HG03571 (cell line): ENCODE measurements at regions not wholly inside any gene's neighbourhood (a gene's known extent, or its start where the extent isn't known, plus 50 kb on each side); places are given as distances from the start of the nearest gene placed in this dataset.

Experiments
- ATAC-seq: cut with Tn5 transposase; IDR thresholded peaks from one replicate; pipeline ENCODE4 v1.9.1; 2021; ENCODE audit not compliant: unreplicated experiment

DNA sequence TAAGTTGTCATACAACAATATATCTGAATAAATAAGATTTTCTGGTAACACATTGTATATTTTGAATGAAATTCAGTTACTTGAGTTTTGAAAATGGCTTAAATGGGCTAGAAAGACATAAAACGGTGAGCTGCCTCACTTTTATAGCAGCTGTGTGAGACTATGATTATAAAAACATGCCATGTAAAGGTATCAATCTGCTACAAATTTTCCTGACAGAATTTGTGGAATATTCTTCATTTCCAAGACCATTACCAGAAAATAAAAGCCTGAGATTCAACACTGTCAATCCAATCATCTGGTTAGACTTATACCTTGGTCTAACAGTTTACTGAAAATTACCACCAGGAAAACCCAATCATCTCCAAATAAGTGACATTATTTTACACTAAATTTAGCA is 181.1 kb downstream of the SPCS3 start:
- ATAC-seq: no peak

- ATAC-seq: no peak
These were observed 184.4 kb downstream of the SPCS3 start for GRCh38 chr4:176504118-176504517.

DNA sequence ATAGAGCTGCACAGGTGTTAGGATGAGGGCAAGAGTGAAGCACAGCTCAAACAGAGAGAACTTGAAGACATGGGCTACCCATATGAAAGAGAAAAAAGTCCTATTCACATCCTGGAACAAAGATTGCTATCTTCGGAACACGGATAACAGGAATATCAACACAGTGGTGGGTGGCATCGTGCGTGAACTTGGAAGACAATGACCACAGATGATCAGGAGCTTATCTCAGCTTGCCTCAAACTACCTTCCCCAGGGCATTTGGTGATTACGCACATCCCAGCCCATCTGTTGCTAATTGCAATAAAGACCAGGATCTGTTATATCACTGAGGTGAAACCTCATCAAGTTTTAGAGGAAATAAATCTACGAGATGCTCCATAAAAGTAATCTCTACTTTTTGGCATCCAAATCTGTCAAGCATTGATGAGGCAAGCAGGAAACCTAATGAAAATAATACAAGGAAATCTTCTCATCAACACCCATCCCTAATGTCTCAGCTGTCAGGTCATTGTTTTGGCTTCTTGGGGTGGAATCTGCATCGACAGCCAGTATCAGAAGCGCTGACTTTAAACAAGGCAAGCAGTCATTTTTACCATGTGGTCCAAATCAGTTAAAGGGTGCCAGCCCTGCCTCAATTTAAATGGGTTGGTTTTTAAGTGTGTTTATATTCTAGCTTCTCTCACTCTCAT is 188.2 kb downstream of the SPCS3 start:
- no peak for ATAC-seq

DNA sequence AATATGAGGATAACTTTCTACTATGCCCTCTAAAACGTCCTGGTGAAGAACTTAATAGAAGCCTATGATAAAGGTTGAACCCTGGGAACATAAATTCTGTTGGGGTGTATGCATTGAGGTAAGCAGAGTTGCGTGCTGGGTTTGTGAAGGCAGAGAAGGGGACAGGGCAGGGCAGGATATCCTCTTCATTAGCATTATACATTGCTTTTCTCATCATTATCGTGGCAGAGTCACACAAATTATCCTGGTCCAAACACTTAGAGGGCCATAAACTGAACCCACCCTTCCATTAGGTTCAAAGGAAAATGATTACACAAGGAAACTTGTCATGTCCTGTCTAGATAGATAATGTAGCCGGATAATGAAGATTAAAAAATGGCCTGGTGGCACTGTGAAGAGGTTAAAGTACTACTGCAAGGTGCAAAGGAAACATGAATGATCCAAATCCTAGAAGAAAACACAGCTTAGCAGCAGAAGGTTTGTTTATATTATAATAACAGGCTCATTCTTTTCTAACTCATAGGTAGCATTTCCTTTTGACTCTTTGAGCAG is 189.1 kb downstream of the SPCS3 start:
- no peak for ATAC-seq

DNA sequence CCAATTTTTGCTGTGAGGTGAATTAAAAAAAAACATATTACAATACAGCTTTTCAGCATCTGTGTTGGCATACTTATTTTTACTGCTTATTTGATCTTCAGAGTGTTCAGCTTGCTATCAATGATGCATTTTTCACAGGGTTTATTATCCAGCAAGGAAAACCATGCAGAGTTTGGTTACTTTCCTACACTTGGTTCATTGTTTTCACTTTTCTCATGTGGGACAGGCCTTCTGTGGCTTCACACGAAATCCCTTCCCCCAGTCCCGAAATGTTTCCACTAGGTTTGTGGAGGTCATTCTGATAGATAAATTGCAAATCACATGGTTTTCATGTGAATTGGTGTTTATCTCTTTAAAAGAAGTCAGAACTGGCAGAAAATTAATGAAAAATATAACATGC is 205.8 kb downstream of the SPCS3 start:
- no peak for ATAC-seq

- ATAC-seq: no peak
These were observed 206.9 kb downstream of the SPCS3 start for GRCh38 chr4:176526704-176527103.

DNA sequence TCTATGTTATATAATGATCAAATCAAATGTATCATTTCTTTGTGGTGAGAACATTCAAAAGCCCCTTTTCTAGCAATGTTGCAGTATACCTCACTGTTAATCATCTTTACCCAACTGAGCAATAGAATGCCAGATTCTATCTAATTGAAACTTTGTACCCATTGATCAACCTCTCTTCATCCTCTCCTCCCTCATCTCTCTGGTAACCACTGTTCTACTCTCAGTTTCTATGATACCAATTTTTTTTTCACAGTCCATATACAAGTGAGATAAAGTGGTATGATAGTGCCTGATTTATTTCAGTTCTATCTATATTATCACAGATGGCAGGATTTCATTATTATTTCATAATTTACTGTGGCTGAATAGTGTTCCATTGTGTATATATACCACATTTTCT is 209.8 kb downstream of the SPCS3 start:
- no peak for ATAC-seq

GRCh38 chr4:176533159-176533558 is 213.4 kb downstream of the SPCS3 start:
- ATAC-seq: no peak

- no peak for ATAC-seq
These were observed 214.8 kb downstream of the SPCS3 start for GRCh38 chr4:176534566-176534965.

- ATAC-seq: no peak
These were observed 218.6 kb downstream of the SPCS3 start for GRCh38 chr4:176538217-176538925.

DNA sequence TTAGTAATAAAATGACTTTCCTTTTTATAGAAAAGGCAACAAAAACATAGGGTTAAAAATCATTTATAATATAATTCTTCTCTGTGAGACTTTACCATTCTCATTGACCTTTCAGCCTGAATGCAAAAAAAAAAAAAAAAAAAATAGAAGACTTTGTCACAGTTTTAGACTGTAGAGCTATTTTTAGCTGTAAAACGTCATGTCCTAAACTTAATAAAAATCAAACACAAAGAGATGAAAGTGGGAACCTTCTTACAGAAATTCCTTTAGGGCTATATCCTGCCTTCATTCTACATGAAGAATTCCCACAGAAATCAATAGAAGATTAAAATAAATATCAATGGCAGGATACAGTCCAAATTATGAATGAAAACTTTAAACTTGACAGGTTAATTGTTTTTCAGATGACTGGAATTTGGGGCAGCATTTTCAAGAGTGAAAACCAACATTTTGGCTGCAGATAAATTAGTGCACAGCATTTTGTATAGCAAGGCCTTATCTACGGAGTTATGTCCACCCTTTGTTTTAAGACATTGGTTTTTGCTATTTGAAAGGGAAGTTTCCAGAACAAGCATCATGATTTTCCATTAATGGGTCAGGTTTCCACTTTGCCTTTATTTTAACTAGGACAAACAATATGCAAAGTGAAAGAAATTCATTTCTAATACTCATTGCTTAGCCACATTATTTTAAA is 219.5 kb downstream of the SPCS3 start:
- ATAC-seq: no peak

DNA sequence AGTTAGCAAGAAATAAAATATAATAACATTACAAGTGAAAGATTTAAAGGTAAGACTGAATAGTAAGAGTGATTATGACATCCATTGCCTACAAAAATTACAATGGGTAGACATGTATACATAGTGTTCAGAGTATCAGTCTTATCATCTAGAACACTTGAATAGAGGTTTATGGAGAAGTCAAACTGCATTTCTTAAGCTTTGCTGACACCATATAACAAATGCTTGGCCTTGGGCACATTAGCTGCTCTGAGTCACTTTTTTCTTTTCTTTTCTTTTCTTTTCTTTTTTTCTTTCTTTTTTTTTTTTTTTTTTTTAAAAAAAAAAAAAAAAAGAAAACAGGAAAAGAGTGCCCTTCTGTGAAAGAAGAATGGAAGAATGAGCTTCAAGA is 220.0 kb downstream of the SPCS3 start:
- no peak for ATAC-seq

- no peak for ATAC-seq
These were observed 221.0 kb downstream of the SPCS3 start for GRCh38 chr4:176540814-176541213.

DNA sequence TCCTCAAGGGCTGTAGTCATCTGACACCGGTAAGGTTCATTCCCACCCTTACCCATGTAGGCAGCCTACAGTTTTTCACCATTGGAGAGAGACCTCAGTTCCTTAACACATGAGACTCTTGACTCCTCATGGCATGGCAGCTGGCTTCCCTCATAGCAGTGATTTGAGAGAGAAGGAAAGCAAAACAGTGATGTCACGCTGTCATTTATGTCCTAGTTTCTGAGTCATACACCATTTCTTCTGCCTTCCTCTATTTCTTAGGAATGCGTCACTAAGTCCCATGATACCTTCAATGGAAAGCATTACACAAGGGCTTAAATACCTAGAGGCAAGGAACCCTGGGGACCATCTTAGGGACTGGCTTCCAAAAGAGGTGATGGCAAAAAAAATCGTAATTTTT is 226.1 kb downstream of the SPCS3 start:
- no peak for ATAC-seq

DNA sequence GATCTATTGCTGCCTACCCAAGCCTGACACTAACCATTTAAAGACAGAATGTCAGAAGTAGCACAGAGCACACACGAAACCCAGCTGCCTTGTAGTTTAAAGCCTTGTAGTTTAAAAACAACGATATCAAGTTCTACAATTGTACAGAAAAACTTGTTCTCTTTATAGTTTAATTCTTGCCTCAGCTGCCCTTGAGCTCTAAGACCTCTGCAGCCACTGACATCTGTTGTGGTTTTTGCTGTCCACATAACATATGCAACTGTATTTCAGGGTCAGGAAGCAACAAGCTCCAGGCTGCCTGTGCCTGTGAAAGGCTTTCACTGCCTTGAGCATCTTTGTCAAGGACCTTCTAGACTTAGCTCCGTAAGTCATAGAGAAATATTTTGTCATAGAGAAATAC is 227.2 kb downstream of the SPCS3 start:
- ATAC-seq: no peak

DNA sequence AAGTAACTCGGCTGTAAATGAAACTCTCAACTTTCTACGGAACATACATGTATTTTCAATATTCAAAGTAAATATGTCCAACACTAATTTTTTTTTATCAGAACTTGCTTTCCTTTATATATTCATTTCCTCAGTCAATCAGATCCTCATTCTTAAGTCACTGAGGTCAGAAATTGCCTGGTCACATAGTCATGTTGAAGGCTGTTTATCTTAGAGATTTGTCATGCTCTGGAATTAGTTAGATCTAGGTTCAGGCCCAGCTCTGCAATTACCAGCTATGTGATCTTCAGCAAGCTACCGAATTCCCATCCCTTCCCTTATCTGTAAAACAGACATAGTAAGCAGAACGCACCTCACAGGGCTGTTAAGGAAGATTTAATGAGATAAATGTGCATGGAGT is 228.8 kb downstream of the SPCS3 start:
- no peak for ATAC-seq

DNA sequence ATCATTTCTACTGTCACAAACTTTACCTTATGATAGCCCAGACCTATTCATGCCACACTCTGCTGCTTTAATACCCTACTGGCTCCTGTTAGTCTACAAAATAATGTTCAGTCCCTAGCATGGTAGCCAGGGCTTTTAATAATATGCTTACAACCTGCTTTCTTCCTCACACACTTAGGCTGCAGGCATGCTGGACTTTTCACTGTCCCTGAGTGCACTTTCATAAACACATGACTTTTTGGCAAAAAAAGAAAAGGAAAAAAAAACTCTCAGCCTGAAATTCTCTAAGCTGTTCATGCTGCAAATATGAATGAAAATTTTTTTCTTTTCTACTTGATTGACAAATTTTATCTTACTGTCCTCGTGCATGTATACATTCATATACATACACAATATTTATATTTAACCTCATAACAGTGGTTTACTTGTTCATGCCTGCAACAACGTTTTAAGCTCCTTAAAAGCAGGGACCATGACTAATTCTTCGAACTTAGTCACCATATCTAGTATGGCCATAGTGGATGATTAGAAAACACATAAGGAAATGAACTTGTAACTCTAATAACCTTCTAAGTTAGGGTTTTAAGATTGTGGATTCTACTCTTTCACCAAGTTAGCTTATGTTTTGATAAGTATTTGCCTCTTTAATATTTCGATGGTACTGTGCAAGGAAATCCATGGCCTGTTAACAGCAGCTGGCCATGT is 229.5 kb downstream of the SPCS3 start:
- ATAC-seq: no peak

DNA sequence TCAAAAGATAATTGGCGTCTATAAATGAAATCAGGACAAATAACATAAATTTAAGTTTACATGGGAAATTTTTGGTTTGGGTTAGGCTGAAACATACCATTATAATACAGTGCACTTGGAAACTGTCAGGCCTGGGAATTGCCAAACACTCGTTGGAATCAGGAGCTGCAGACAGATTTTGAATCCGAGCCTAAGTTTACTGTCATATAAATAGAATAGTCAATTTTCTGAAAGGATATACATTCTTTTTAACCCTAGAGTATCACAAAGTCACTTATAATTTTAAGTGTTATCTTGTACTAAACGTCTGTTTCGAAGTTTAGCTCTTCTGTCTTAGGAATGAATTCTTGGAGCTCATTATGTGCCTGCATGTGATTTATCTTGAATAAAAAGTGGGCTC is 234.1 kb downstream of the VEGFC start:
- ATAC-seq: no peak

DNA sequence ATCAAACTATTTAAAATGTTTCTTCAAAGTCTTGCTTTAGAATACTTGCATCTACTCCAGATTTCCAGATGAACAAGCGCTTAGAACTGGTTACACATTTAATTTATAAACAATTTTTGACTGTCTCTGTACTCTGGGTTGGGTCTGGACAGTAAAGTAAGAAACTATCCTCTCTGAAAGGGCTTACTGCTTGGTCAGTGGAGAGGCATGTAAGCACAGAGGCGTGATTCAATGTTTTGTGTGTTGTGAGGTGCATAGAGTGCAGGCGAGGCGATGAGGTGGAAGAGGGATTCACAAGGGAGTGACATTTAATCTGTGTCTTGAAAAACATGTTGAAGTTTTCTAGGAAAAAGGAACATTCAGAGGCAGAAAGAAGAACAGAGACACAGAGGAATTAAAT is 231.4 kb downstream of the VEGFC start:
- no peak for ATAC-seq

DNA sequence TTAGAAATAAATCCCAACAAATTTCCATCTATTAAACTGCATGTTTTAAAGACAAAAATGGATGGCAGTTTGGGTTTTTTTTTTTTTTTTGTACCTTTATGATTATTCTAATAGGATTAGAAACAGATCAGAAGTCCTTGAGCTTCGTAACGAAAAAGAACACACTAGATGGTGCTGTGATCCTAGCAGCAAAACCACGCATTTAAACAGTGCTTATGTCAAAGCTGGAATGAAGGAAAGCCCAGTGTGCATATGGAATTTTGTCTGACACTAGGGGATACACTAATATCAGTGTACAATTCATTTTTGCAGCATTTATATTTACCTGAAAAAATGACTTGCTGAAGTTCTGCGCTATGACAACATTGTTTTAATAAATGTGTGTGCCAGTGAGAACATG is 229.1 kb downstream of the VEGFC start:
- no peak for ATAC-seq

DNA sequence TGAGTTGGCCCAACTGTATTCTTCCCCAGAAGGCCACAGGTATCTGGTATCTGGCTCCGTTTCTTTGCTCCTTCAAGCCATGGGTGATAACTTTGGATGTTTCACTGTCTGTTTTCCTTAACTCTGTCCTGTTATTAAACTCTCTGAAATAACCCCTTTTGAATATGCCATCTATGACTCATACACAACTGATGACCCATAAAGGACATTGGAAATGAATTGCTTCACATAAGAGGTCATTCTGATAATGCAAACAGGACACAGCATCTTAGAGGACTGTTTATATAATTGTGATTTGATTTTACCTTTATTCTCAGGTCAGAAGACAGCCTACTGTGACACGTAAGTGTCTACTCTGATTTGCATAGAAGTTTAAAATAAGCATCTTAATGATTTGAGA is 227.7 kb downstream of the VEGFC start:
- no peak for ATAC-seq
